Stimulated activated effector memory CD8-positive, alpha-beta T cell treated with anti-CD3 and anti-CD28 coated beads, Interleukin-12 subunit alpha, Interleukin-12 subunit beta, amount 100 ng/mL, for 72 hours (primary cell): ENCODE measurements at regions not wholly inside any gene's neighbourhood (a gene's known extent, or its start where the extent isn't known, plus 50 kb on each side); places are given as distances from the start of the nearest gene placed in this dataset.
A peak's percentile ranks its signal among the peaks of the same experiment; 100 is the strongest.
"Not testable (repeated sequence)": the region's sequence is repeated elsewhere in the genome, so short reads cannot be mapped to it uniquely, and the experiment has no call there.

Experiments
- ATAC-seq: fragments of 150-1000 bp; cut with Tn5 transposase; 2 replicates; pipeline ENCODE4 v1.10.0; 2021
- DNase-seq, 2 donors: peaks; one replicate each; pipeline ENCODE4 v3.0.0; 2021 to 2022; ENCODE audit warnings: low spot score in 2 of 2
- H3K27ac Mint-ChIP-seq: one replicate; pipeline ENCODE4 v1.8.0; 2022; ENCODE audit warnings: mild to moderate bottlenecking, mixed read lengths
- H3K36me3 Mint-ChIP-seq: one replicate; pipeline ENCODE4 v1.8.0; 2022; ENCODE audit warnings: mild to moderate bottlenecking, mixed read lengths
- H3K4me1 Mint-ChIP-seq: one replicate; pipeline ENCODE4 v1.8.0; 2022; ENCODE audit warnings: mixed read lengths
- H3K4me3 Mint-ChIP-seq: one replicate; pipeline ENCODE4 v1.8.0; 2022; ENCODE audit warnings: mild to moderate bottlenecking, mixed read lengths
- H3K9me3 Mint-ChIP-seq: one replicate; pipeline ENCODE4 v1.8.0; 2022; ENCODE audit warnings: mixed read lengths

- Mint-ChIP-seq H3K4me3 (no peak overlapping the region), H3K4me1 (peaks cover 35% of the 10 kb centered on the region), H3K36me3 (peaks cover 69% of the 10 kb centered on the region), H3K27ac (no peak overlapping the region), H3K9me3 (no peaks in the 10 kb centered on the region)
- ATAC-seq: peak; percentile 74
- DNase-seq: no peak
These were observed 614.8 kb upstream of the DIPK2B start for GRCh38 chrX:45815441-45815840.

DNA sequence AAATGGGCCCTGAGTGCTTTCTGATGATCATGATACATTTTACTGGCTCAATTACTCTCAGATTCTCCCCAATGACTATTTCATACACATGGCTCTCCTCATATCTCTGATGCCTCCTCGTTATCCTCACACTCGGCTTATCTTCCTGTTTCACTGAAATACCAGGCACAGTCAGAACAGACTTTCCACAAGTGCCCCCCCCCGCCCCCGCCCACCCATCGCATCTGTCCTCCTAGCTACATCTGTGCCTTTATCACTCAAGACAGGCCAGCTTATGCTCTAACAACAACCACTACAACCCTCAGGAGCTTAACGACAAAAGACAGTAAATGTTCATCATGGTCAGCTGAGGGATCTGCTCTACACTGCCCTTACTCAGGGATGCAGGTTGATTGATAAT is 610.6 kb upstream of the DIPK2B start:
- H3K27ac Mint-ChIP-seq: peak overlapping the region; percentile 38
- ATAC-seq (peak; percentile 54), DNase-seq (no peak)
- peaks cover 53% of the 10 kb centered on the region for H3K4me1 Mint-ChIP-seq
- peak overlapping the region; percentile 65 for H3K4me3 Mint-ChIP-seq
- H3K9me3 Mint-ChIP-seq: no peaks in the 10 kb centered on the region
- H3K36me3 Mint-ChIP-seq: peaks cover 59% of the 10 kb centered on the region

DNA sequence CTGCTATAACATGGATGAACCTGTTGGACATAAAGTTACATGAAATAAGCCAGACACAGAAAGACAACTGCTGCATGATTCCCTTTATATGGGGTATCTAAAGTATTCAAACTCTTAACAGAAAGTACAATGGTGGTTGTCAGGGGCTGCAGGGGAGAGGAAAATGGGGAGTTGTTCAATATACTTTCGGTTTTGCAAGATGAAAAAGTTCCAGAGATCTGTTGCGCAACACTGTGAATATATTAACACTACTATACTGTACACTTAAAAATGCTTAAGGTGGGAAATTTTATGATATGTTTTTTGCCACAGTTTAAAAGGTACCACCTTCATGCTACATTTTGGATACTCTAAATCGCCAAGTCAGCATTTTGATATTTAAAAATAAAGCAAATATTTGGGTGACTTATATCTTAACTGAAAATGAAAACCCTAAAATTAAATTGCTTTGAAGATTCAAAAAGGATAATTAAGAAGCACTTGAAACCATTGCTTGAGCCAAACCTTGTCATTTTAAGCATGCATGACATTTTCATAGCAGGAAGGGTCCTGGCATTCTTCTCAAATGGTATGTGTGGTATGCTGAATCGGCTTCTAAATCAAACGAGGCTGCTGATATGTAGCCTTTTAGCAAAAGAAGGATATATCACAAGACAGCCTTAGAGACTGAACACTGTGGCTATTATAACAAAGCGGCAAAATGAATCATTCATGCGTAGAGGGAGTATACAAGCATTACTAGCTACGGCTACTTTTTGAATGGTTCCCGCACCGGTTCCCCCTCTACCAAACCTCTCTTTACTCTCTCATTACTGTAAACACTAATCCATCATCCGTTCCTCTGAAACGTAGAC is 607.1 kb upstream of the DIPK2B start:
- DNase-seq: no peak
- peaks cover 65% of the 10 kb centered on the region for H3K4me1 Mint-ChIP-seq
- H3K36me3 Mint-ChIP-seq: peaks cover 61% of the 10 kb centered on the region
- ATAC-seq: peak; percentile 63
- no peaks in the 10 kb centered on the region for H3K9me3 Mint-ChIP-seq
- peak overlapping the region; percentile 68 for H3K27ac Mint-ChIP-seq
- peak overlapping the region; percentile 65 for H3K4me3 Mint-ChIP-seq

DNA sequence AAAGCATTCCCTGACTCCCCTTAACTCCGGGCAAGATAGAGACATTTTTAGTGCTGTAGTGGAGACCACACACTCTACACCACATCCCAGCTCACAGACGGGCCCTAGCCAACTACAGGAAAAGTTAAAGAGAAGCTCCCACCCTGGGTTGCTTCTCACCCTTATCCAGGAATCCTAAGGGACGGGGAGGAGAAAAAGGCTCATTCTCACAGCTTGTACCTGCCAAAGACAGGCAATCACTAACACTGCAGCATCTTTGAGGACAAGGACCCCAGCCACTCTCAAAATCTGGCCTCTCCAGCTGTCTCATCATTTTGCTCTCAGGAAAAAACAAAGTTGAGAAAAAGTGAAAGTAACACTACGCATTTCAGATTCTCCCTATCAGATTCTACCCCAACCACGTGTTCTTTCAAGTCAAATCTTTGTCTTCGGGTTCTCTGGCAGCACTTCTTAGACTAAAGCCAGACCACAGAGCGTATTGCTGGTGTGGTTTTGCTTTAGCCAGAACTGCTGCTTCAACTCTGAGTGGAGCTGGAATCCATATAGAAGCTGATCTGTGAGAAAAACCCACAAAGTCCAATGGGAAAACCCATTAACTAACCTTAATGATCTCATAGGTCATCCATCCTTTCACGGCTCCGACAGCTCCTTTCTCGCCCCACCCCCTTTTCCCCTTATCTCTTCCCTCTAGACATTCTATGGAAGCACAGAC is 605.9 kb upstream of the DIPK2B start:
- Mint-ChIP-seq H3K27ac (peak overlapping the region; percentile 68), H3K4me1 (peaks cover 59% of the 10 kb centered on the region), H3K9me3 (no peaks in the 10 kb centered on the region), H3K4me3 (peak overlapping the region; percentile 65), H3K36me3 (peaks cover 48% of the 10 kb centered on the region)
- no peak for DNase-seq
- ATAC-seq: peak; percentile 77

- peak overlapping the region; percentile 52 for H3K4me3 Mint-ChIP-seq
These were observed 603.6 kb upstream of the DIPK2B start for GRCh38 chrX:45804276-45804675.

DNA sequence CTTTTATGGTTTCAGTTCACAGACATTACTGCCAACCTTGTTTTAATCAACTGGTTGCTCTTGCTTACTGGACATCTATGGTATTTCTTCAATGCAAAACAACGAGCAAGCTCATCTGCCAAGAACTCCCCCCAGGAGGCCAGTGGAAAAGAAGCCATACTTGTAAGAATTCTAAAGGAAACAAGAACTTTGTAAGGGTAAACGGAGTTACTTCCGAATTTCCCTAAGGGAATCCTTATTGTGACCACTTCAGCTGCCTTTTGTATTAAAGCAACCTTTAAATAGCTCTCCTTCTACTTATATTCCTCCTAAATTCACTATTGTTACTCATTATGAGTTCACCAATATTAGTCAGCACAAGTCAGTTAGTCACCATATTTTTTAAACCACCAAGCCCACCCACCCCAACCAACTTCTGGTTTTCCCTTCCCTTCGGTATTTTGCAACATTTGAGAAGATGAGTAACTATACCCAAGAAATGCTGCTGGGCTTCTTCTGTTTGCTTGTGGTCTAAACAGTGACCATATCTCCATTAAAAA is 602.8 kb upstream of the DIPK2B start:
- peak; percentile 79 for ATAC-seq
- H3K27ac Mint-ChIP-seq: peak overlapping the region; percentile 88
- peaks cover 42% of the 10 kb centered on the region for H3K36me3 Mint-ChIP-seq
- no peaks in the 10 kb centered on the region for H3K9me3 Mint-ChIP-seq
- H3K4me1 Mint-ChIP-seq: peaks cover 36% of the 10 kb centered on the region
- peak overlapping the region; percentile 52 for H3K4me3 Mint-ChIP-seq
- peak in 1 of 2 donors; percentile 70 for DNase-seq

More at GRCh38 chrX:45804276-45804675, 603.6 kb upstream of the DIPK2B start:
- H3K9me3 Mint-ChIP-seq: no peaks in the 10 kb centered on the region
- no peak for ATAC-seq
- H3K36me3 Mint-ChIP-seq: peaks cover 43% of the 10 kb centered on the region
- DNase-seq: no peak
- H3K4me1 Mint-ChIP-seq: peaks cover 38% of the 10 kb centered on the region
- peak overlapping the region; percentile 88 for H3K27ac Mint-ChIP-seq

DNA sequence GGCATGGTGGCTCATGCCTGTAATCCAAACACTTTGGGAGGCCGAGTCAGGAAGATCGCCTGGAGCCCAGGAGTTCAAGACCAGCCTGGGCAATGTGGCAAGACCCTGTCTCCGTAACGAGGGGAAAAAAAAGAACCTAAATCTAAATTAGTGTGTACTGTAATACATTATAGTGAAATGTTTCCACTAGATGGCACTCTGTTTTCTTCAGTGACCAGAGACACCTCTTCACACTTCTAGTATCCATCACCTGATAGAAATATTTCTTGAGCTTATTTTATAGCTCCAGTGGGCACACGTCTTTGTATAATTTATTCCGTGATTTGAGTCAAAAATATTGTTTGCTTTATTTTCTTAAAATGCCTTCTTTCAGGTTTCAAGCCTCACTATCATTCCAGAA is 600.9 kb upstream of the DIPK2B start:
- Mint-ChIP-seq H3K4me3 (no peak overlapping the region), H3K27ac (no peak overlapping the region), H3K36me3 (peaks cover 44% of the 10 kb centered on the region), H3K9me3 (no peaks in the 10 kb centered on the region), H3K4me1 (peaks cover 31% of the 10 kb centered on the region)
- peak; percentile 58 for ATAC-seq
- DNase-seq: no peak

- DNase-seq: not testable (repeated sequence)
These were observed 600.2 kb upstream of the DIPK2B start for GRCh38 chrX:45800746-45801453.

DNA sequence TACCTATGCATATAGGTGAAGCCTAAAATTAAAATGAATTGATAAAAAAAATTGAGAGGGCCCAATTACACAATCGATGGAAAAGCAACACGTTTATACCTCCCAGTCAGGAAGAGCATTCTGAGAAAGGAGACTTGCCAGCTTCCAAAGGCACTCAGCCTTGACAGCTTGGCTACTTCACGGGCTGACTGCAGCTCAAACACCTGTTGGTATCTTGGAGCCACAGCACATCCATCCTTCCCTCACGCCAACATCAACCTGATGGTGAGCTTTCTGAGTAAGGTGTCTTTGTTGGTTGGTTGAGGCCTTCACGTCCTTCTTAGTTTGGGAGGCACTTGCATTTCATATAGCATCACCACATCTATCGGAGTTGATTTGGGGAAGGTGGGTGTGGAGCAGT is 598.9 kb upstream of the DIPK2B start:
- Mint-ChIP-seq H3K4me1 (peaks cover 24% of the 10 kb centered on the region), H3K4me3 (no peak overlapping the region), H3K36me3 (peaks cover 41% of the 10 kb centered on the region), H3K27ac (no peak overlapping the region), H3K9me3 (no peaks in the 10 kb centered on the region)
- no peak for DNase-seq
- ATAC-seq: no peak

More at GRCh38 chrX:45800746-45801453, 600.2 kb upstream of the DIPK2B start:
- not testable (repeated sequence) for H3K9me3 Mint-ChIP-seq, ATAC-seq, H3K27ac Mint-ChIP-seq, H3K4me3 Mint-ChIP-seq
- H3K4me1 Mint-ChIP-seq: peaks cover 31% of the 10 kb centered on the region
- peaks cover 41% of the 10 kb centered on the region for H3K36me3 Mint-ChIP-seq

DNA sequence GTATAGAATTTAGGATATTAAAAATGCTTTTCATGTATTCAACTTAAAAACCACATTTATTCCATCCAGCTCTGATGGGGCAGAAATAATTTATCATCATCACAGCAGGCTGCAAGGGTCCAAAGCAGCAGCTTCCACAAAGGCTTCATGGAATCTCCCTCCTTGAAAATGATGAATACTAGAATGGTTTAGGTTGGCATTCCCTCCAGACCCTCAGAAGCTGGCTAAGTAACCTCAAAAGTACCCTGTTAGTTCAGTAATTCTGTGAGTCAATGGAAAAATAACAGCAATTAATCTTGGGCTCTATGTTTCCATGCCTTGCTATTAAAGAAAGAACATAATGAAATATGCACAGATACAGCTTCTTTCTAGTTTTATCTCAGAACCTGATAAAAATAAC is 594.9 kb upstream of the DIPK2B start:
- no peak for DNase-seq
- H3K36me3 Mint-ChIP-seq: peaks cover 44% of the 10 kb centered on the region
- no peaks in the 10 kb centered on the region for H3K9me3 Mint-ChIP-seq
- H3K27ac Mint-ChIP-seq: no peak overlapping the region
- H3K4me1 Mint-ChIP-seq: peaks cover 6% of the 10 kb centered on the region
- no peak overlapping the region for H3K4me3 Mint-ChIP-seq
- ATAC-seq: no peak

DNA sequence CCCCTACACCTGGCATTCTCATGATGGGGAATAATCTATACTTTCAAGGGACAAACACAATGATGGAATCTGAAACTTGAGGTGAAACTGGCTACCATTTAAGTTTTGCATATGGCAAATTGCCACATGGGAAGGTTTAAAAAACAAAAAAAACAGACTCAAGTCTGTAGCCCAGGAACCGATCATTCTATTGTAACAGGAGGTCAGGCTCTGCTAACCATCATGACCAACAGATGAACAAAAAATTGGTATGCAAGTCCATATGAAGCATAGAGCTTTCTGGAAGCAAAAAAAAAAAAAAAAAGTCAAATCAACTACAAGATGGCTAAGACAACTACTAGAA is 594.3 kb upstream of the DIPK2B start:
- Mint-ChIP-seq H3K9me3 (no peaks in the 10 kb centered on the region), H3K36me3 (peaks cover 45% of the 10 kb centered on the region), H3K4me1 (peaks cover 6% of the 10 kb centered on the region), H3K4me3 (no peak overlapping the region), H3K27ac (no peak overlapping the region)
- ATAC-seq (no peak), DNase-seq (no peak)

DNA sequence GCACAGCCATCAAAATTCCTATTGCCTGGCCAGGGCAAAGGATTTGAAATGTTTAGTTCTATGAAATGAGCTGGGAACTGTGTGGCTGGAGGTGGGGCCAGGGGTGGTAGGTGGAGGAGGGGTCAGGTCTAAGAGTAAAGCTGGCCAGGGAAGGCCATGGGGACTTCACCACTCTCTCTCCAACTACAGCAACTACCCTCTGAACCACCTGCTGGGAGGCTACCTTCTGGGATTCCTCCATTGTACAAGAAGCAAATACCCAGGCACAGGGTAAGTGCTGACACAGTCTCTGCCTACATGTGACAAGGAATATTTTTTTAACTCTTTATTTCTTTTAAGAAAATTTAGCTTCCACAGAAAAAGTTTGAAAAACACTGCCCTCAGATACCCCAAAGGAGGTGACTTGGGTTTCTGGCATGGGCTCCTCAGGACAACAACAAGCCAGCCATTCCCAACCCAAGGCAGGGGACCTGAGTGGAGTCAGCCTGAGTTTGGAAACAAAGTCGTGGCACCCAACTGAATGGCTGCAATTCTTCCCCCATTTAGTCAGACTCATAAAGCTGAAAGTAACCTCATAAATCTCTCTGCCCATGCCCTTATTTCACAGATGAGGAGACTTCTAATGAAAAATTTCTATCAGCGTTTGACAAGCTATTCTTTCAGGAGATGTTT is 593.8 kb upstream of the DIPK2B start:
- DNase-seq (no peak), ATAC-seq (no peak)
- no peak overlapping the region for H3K4me3 Mint-ChIP-seq
- H3K4me1 Mint-ChIP-seq: peaks cover 6% of the 10 kb centered on the region
- H3K36me3 Mint-ChIP-seq: peaks cover 44% of the 10 kb centered on the region
- no peak overlapping the region for H3K27ac Mint-ChIP-seq
- no peaks in the 10 kb centered on the region for H3K9me3 Mint-ChIP-seq

DNA sequence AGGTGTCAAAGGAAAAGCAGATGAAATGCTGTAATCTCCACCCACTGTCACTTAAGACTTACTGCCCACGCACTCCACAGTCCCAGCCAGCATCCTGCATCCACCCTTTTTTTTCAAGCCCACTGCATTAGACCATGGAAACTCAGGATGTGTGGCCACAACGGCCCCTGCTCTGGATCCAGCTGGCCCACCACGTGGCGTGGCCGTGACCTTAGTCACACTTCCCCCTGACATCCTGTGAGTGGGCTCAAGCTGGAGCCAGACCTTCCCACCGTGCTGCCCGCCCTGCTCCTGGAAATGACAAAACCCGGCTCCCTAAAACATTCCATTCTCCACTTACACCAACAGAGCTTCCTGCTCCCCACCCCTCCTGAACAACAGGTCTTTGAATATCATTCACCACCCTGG is 588.3 kb upstream of the DIPK2B start:
- Mint-ChIP-seq H3K36me3 (peaks cover 47% of the 10 kb centered on the region), H3K4me3 (peak overlapping the region; percentile 36), H3K4me1 (peaks cover 17% of the 10 kb centered on the region)

GRCh38 chrX:45788315-45788714 is 587.6 kb upstream of the DIPK2B start:
- DNase-seq (no peak), ATAC-seq (no peak)
- Mint-ChIP-seq H3K9me3 (no peaks in the 10 kb centered on the region), H3K36me3 (peaks cover 48% of the 10 kb centered on the region), H3K4me3 (no peak overlapping the region), H3K4me1 (peaks cover 18% of the 10 kb centered on the region), H3K27ac (no peak overlapping the region)

More for the DNA sequence above, 588.3 kb upstream of the DIPK2B start:
- ATAC-seq (no peak), DNase-seq (no peak)
- Mint-ChIP-seq H3K27ac (peak overlapping the region; percentile 32), H3K9me3 (no peaks in the 10 kb centered on the region)

DNA sequence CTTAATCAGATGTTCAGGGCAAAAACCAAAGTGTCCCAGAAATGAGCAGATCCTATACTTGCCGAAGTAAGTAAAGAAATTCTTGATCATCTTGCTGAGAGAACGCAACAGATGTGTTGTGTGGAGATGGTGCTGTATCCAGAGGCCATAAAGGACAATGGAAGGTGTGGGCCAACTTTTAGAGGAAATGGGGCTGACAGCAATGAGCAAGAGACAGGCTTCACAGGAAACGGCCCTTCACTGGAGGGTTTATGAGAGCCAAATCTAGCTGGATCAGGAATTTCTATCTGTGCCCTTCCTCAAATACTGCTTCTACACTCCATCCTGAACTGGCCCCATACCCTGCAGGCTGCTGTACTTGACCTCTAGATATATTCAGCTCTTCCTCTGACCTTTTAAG is 583.9 kb upstream of the DIPK2B start:
- H3K9me3 Mint-ChIP-seq: no peaks in the 10 kb centered on the region
- H3K27ac Mint-ChIP-seq: no peak overlapping the region
- DNase-seq (no peak), ATAC-seq (no peak)
- peaks cover 38% of the 10 kb centered on the region for H3K36me3 Mint-ChIP-seq
- no peak overlapping the region for H3K4me3 Mint-ChIP-seq
- H3K4me1 Mint-ChIP-seq: peaks cover 40% of the 10 kb centered on the region
